ENCODE measurements at regions not wholly inside any gene's neighbourhood (a gene's known extent, or its start where the extent isn't known, plus 50 kb on each side); places are given as distances from the start of the nearest gene placed in this dataset.

GRCh38 chr3:71902258-71903111, 117.5 kb upstream of the PROK2 start:
- H3K4me2 ChIP-seq (ENCODE audit: low read length) = no peak overlapping the region
- Mint-ChIP-seq H3K27me3 (ENCODE audit: low read depth, unreplicated experiment) (peaks cover 40% of the 10 kb centered on the region), H3K4me1 (ENCODE audit: low read depth, unreplicated experiment) (peaks cover 6% of the 10 kb centered on the region), H3K4me3 (ENCODE audit: unreplicated experiment) (no peak overlapping the region), H3K27ac (ENCODE audit: unreplicated experiment) (no peak overlapping the region), H3K9me3 (ENCODE audit: unreplicated experiment) (peaks cover 7% of the 10 kb centered on the region), H3K36me3 (ENCODE audit: low read depth, unreplicated experiment) (no peaks in the 10 kb centered on the region)
- peaks cover 12% of the 10 kb centered on the region for H3K27me3 ChIP-seq (ENCODE audit: insufficient read depth, low read length)
- no peak overlapping the region for H3K27ac ChIP-seq (ENCODE audit: low read depth, low read length)
- H4K20me1 ChIP-seq (ENCODE audit: insufficient read depth, low read length) = no peaks in the 10 kb centered on the region
- no peak for DNase-seq (ENCODE audit: low read depth)
- TF ChIP-seq EZH2 (IDR thresholded peaks at IDR 0.05; ENCODE audit: insufficient read depth, low read length) (no peak), CTCF (IDR thresholded peaks at IDR 0.05; ENCODE audit: insufficient read depth, low read depth, low read length) (no peak)
- H3K9ac ChIP-seq (ENCODE audit: low read length) = no peak overlapping the region
- H2AFZ ChIP-seq (ENCODE audit: low read depth, low read length) = no peak overlapping the region
- no peaks in the 10 kb centered on the region for H3K79me2 ChIP-seq (ENCODE audit: insufficient read depth, low read length)
- H3K4me3 ChIP-seq (ENCODE audit: insufficient read depth, low read depth, low read length) = no peak overlapping the region
- no peak for FAIRE-seq
- no peaks in the 10 kb centered on the region for H3K36me3 ChIP-seq (ENCODE audit: insufficient read depth, low read length)
- no peaks in the 10 kb centered on the region for H3K4me1 ChIP-seq (ENCODE audit: insufficient read depth, low read length)
- H3K9me3 ChIP-seq (ENCODE audit: insufficient read depth, low read depth, low read length) = no peaks in the 10 kb centered on the region

GRCh38 chr3:71901645-71902044, 116.7 kb upstream of the PROK2 start:
- H3K27me3 Mint-ChIP-seq (ENCODE audit: low read depth, unreplicated experiment) = peaks cover 43% of the 10 kb centered on the region
- TF ChIP-seq EZH2 (IDR thresholded peaks at IDR 0.05; ENCODE audit: insufficient read depth, low read length) (no peak), CTCF (IDR thresholded peaks at IDR 0.05; ENCODE audit: insufficient read depth, low read depth, low read length) (no peak)
- Histone ChIP-seq H3K4me3 (ENCODE audit: insufficient read depth, low read depth, low read length) (no peak overlapping the region), H4K20me1 (ENCODE audit: insufficient read depth, low read length) (no peaks in the 10 kb centered on the region), H3K27ac (ENCODE audit: low read depth, low read length) (no peak overlapping the region), H3K9me3 (ENCODE audit: insufficient read depth, low read depth, low read length) (no peaks in the 10 kb centered on the region), H3K4me1 (ENCODE audit: insufficient read depth, low read length) (no peaks in the 10 kb centered on the region), H2AFZ (ENCODE audit: low read depth, low read length) (no peak overlapping the region), H3K79me2 (ENCODE audit: insufficient read depth, low read length) (no peaks in the 10 kb centered on the region), H3K36me3 (ENCODE audit: insufficient read depth, low read length) (no peaks in the 10 kb centered on the region), H3K9ac (ENCODE audit: low read length) (no peak overlapping the region), H3K27me3 (ENCODE audit: insufficient read depth, low read length) (peaks cover 5% of the 10 kb centered on the region), H3K4me2 (ENCODE audit: low read length) (no peak overlapping the region)
- H3K9me3 Mint-ChIP-seq (ENCODE audit: unreplicated experiment) = peaks cover 7% of the 10 kb centered on the region
- DNase-seq (ENCODE audit: low read depth) = no peak
- H3K27ac Mint-ChIP-seq (ENCODE audit: unreplicated experiment) = no peak overlapping the region
- peaks cover 6% of the 10 kb centered on the region for H3K4me1 Mint-ChIP-seq (ENCODE audit: low read depth, unreplicated experiment)
- no peaks in the 10 kb centered on the region for H3K36me3 Mint-ChIP-seq (ENCODE audit: low read depth, unreplicated experiment)
- H3K4me3 Mint-ChIP-seq (ENCODE audit: unreplicated experiment) = no peak overlapping the region
- FAIRE-seq = no peak

- Mint-ChIP-seq H3K36me3 (ENCODE audit: low read depth, unreplicated experiment) (no peaks in the 10 kb centered on the region), H3K27ac (ENCODE audit: unreplicated experiment) (no peak overlapping the region), H3K4me1 (ENCODE audit: low read depth, unreplicated experiment) (peaks cover 6% of the 10 kb centered on the region), H3K9me3 (ENCODE audit: unreplicated experiment) (peaks cover 3% of the 10 kb centered on the region), H3K27me3 (ENCODE audit: low read depth, unreplicated experiment) (peaks cover 45% of the 10 kb centered on the region), H3K4me3 (ENCODE audit: unreplicated experiment) (no peak overlapping the region)
- Histone ChIP-seq H3K4me3 (ENCODE audit: insufficient read depth, low read depth, low read length) (no peak overlapping the region), H3K9ac (ENCODE audit: low read length) (no peak overlapping the region), H3K36me3 (ENCODE audit: insufficient read depth, low read length) (no peaks in the 10 kb centered on the region), H3K4me1 (ENCODE audit: insufficient read depth, low read length) (no peaks in the 10 kb centered on the region), H3K4me2 (ENCODE audit: low read length) (no peak overlapping the region), H4K20me1 (ENCODE audit: insufficient read depth, low read length) (no peaks in the 10 kb centered on the region), H3K79me2 (ENCODE audit: insufficient read depth, low read length) (no peaks in the 10 kb centered on the region), H3K9me3 (ENCODE audit: insufficient read depth, low read depth, low read length) (no peaks in the 10 kb centered on the region), H2AFZ (ENCODE audit: low read depth, low read length) (no peak overlapping the region), H3K27ac (ENCODE audit: low read depth, low read length) (no peak overlapping the region), H3K27me3 (ENCODE audit: insufficient read depth, low read length) (peaks cover 10% of the 10 kb centered on the region)
- DNase-seq (ENCODE audit: low read depth) = no peak
- TF ChIP-seq CTCF (IDR thresholded peaks at IDR 0.05; ENCODE audit: insufficient read depth, low read depth, low read length) (no peak), EZH2 (IDR thresholded peaks at IDR 0.05; ENCODE audit: insufficient read depth, low read length) (no peak)
- no peak for FAIRE-seq
Observed at GRCh38 chr3:71900057-71900456, 115.1 kb upstream of the PROK2 start.

All from astrocyte (in vitro differentiated cells and primary cell).